GM23338 (cell line): ENCODE measurements at regions not wholly inside any gene's neighbourhood (a gene's known extent, or its start where the extent isn't known, plus 50 kb on each side); places are given as distances from the start of the nearest gene placed in this dataset.

ENCODE experiments used
- ATAC-seq: fragments of 200-7000 bp; cut with Tn5 transposase; 3 replicates; pipeline ENCODE4 v1.9.1; 2020
- DNase-seq: peaks from one replicate; pipeline ENCODE4 v3.0.0-alpha.2; 2015; ENCODE audit warnings: low spot score
- H2AFZ ChIP-seq: fragments of 200-600 bp; sonication (generic); 2 replicates; pipeline ENCODE4 v1.8.0; 2016; ENCODE audit warnings: antibody characterized with exemption, mild to moderate bottlenecking, moderate library complexity
- H3F3A ChIP-seq: fragments of 200-600 bp; sonication (generic); replicated peaks from 2 replicates; pipeline ENCODE4 v1.8.0; 2017; ENCODE audit warnings: antibody characterized with exemption, mixed run types, low read depth
- H3K27ac ChIP-seq: fragments of 200-600 bp; sonication (generic); 2 replicates; pipeline ENCODE4 v1.6.1; 2016; ENCODE audit warnings: low read depth
- H3K27me3 ChIP-seq: fragments of 200-600 bp; sonication (generic); 2 replicates; pipeline ENCODE4 v1.8.0; 2016; ENCODE audit warnings: mild to moderate bottlenecking, mixed run types, moderate library complexity; ENCODE audit not compliant: insufficient read depth
- H3K36me3 ChIP-seq: fragments of 200-600 bp; sonication (generic); 2 replicates; pipeline ENCODE4 v1.8.0; 2016; ENCODE audit warnings: mild to moderate bottlenecking; ENCODE audit not compliant: insufficient read depth
- H3K4me1 ChIP-seq: fragments of 200-600 bp; sonication (generic); 2 replicates; pipeline ENCODE4 v1.8.0; 2016; ENCODE audit warnings: mild to moderate bottlenecking, moderate library complexity; ENCODE audit not compliant: insufficient read depth
- H3K4me2 ChIP-seq: fragments of 200-600 bp; sonication (generic); 2 replicates; pipeline ENCODE4 v1.7.1; 2017; ENCODE audit warnings: mixed run types
- H3K4me3 ChIP-seq: fragments of 200-600 bp; sonication (generic); 2 replicates; pipeline ENCODE4 v1.6.1; 2016; ENCODE audit warnings: mixed run types
- H3K79me2 ChIP-seq: fragments of 200-600 bp; sonication (generic); replicated peaks from 2 replicates; pipeline ENCODE4 v1.8.0; 2017; ENCODE audit warnings: mild to moderate bottlenecking; ENCODE audit not compliant: insufficient read depth
- H3K9me2 ChIP-seq: fragments of 200-600 bp; sonication (generic); 2 replicates; pipeline ENCODE4 v1.8.0; 2017; ENCODE audit not compliant: insufficient read depth
- H4K20me1 ChIP-seq: fragments of 200-600 bp; sonication (generic); replicated peaks from 2 replicates; pipeline ENCODE4 v1.8.0; 2017; ENCODE audit warnings: mild to moderate bottlenecking; ENCODE audit not compliant: insufficient read depth
- H3K27ac Mint-ChIP-seq: 2 replicates; pipeline ENCODE4 v1.8.0; 2020; ENCODE audit warnings: inconsistent platforms, mild to moderate bottlenecking, moderate library complexity, mixed read lengths
- H3K27me3 Mint-ChIP-seq: 3 replicates; pipeline ENCODE4 v1.8.0; 2022; ENCODE audit warnings: low read depth, mild to moderate bottlenecking, moderate library complexity, mixed read lengths, inconsistent platforms; ENCODE audit not compliant: insufficient read depth, poor library complexity
- H3K36me3 Mint-ChIP-seq: 3 replicates; pipeline ENCODE4 v1.8.0; 2021; ENCODE audit warnings: low read depth, mild to moderate bottlenecking, inconsistent platforms, moderate library complexity, mixed read lengths
- H3K4me1 Mint-ChIP-seq: 3 replicates; pipeline ENCODE4 v1.8.0; 2020; ENCODE audit warnings: mild to moderate bottlenecking, inconsistent platforms, mixed read lengths
- H3K4me3 Mint-ChIP-seq: 3 replicates; pipeline ENCODE4 v1.8.0; 2021; ENCODE audit warnings: moderate library complexity, mild to moderate bottlenecking, inconsistent platforms, mixed read lengths
- H3K9me3 Mint-ChIP-seq: 3 replicates; pipeline ENCODE4 v1.8.0; 2020; ENCODE audit warnings: moderate library complexity, mild to moderate bottlenecking, inconsistent platforms, mixed read lengths
- CREB1 ChIP-seq: fragments of 250-450 bp; sonication (Bioruptor Pico); IDR thresholded peaks from 2 replicates; pipeline ENCODE4 v1.5.0; 2020; ENCODE audit warnings: low read depth, mild to moderate bottlenecking, moderate library complexity
- CTCF ChIP-seq, 2 experiments: fragments of 200-600 bp in 1 of 2; sonication (generic) in 1 of 2; conservative IDR thresholded peaks; 2 replicates each; pipeline versions ENCODE4 v1.5.1 to v1.6.1; 2016 to 2017; ENCODE audit warnings: antibody characterized with exemption in 2 of 2, low read depth in 2 of 2, mild to moderate bottlenecking in 2 of 2, moderate library complexity in 1 of 2
- ETS1 ChIP-seq: IDR thresholded peaks from 2 replicates; pipeline ENCODE4 v1.6.1; 2016; ENCODE audit warnings: antibody characterized with exemption
- EZH2 ChIP-seq: fragments of 200-600 bp; sonication (generic); IDR thresholded peaks from one replicate; pipeline ENCODE4 v1.8.0; 2017; ENCODE audit warnings: antibody characterized with exemption, mild to moderate bottlenecking, low read depth; ENCODE audit not compliant: unreplicated experiment
- JUNB ChIP-seq: IDR thresholded peaks from one replicate; pipeline ENCODE4 v1.6.1; 2016; ENCODE audit warnings: antibody characterized with exemption; ENCODE audit not compliant: unreplicated experiment
- NANOG ChIP-seq: IDR thresholded peaks from 2 replicates; pipeline ENCODE4 v1.6.1; 2016; ENCODE audit warnings: antibody characterized with exemption, borderline replicate concordance
- POLR2AphosphoS5 ChIP-seq: IDR thresholded peaks from 2 replicates; pipeline ENCODE4 v1.6.1; 2016; ENCODE audit warnings: antibody characterized with exemption, low read depth
- ZNF331 ChIP-seq: fragments of 250-450 bp; sonication (Bioruptor Pico); IDR thresholded peaks from 2 replicates; pipeline ENCODE4 v1.5.0; 2020; ENCODE audit warnings: low read depth, mild to moderate bottlenecking, moderate library complexity
- ZNF462 ChIP-seq: fragments of 250-450 bp; sonication (Bioruptor Pico); IDR thresholded peaks from 2 replicates; pipeline ENCODE4 v1.5.0; 2020; ENCODE audit warnings: mild to moderate bottlenecking, moderate library complexity

DNA sequence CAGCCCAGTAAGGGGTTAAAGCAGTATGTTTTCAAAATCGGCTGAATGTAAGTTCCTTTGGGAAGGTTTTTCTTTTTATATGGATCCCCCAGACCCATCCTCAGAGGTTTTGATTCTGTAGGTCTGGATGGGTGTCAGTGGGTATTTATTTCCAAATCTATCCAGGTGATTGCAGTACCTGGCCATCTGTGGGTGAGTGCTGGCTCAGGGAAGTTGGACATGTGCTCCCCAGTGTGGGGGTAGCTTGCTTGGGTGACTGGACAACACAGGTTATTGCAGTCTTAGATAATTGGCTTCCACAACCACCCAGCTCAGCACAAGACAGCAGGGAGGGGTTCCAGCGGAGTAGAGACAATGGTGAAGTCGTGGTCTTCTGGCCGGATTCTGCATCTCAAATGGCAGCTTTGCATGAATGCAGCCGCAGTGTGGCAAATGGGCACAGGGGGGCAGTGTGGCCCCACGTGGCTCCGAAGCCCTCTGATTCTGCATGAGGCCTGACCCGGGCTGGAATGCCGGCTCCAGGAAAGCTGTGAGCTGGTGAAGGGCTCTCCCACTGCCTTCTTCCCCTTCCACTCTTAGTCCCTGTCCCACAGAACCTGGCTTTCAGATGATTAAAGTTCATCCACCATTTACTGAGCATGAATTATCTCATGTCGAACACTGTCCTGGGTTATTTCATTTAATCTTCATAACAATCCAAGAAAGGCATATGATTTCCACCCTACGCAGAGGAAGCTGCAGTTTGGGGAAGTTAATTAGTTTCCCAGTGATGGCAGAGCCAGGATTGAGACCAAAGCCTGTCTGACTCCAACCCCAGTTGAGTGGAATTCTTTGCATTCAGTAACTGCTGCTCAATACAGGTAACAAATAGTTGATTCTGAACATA lies 64.5 kb upstream of the SYPL1 start:
- no peaks in the 10 kb centered on the region for H3K27me3 ChIP-seq
- H3K4me1 ChIP-seq = peaks cover 12% of the 10 kb centered on the region
- no peak overlapping the region for H3K27ac ChIP-seq
- 0 out of 2 replicates have a peak, but pooled peaks cover 3% of the 10 kb centered on the region for H3K9me2 ChIP-seq
- H3K36me3 ChIP-seq = no peaks in the 10 kb centered on the region
- no peak overlapping the region for H3K27ac Mint-ChIP-seq
- no peak overlapping the region; the same call in 1 of the 2 replicates for H3K4me3 ChIP-seq
- H3K9me3 Mint-ChIP-seq = no peaks in the 10 kb centered on the region
- H3K79me2 ChIP-seq = no peaks in the 10 kb centered on the region
- peak; percentile 94 for DNase-seq
- H3K27me3 Mint-ChIP-seq = peaks cover 9% of the 10 kb centered on the region
- H3K4me3 Mint-ChIP-seq = peak overlapping the region; percentile 46; the same call in 2 of the 3 replicates
- peak overlapping the region; percentile 70 for H2AFZ ChIP-seq
- H3K36me3 Mint-ChIP-seq = no peaks in the 10 kb centered on the region
- no peaks in the 10 kb centered on the region for H3F3A ChIP-seq
- TF ChIP-seq CREB1 (peak; percentile 32; the same call in 1 of the 2 replicates), JUNB (no peak), CTCF (conservative IDR thresholded peaks at IDR 0.05; ENCODE audit: low read depth in 2 of 2) (peak; percentile 91 to 100)
- peak; percentile 97 for ATAC-seq
- H3K4me2 ChIP-seq = peak overlapping the region; percentile 63
- no peaks in the 10 kb centered on the region for H4K20me1 ChIP-seq
- H3K4me1 Mint-ChIP-seq = peaks cover 19% of the 10 kb centered on the region

DNA sequence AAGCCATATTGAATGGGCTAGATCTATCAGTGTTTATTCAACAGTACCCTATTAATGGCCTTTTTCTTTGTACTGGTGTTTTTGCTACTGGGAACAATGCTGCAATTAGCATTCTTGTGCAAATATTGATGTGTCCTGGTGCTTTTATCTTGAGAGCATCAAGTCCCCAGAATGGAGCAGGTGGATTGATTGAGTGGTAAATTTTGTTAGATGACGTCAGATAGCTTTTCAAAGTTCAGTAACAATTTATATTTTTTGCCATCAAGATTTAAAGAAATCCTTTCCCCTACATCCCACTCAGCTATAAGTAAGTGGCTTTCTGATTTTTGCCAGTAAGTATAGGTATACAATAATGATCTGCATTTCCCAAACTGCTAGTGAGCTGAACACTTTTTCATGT lies 63.4 kb upstream of the SYPL1 start:
- DNase-seq = no peak
- Mint-ChIP-seq H3K9me3 (no peaks in the 10 kb centered on the region), H3K36me3 (no peaks in the 10 kb centered on the region), H3K4me1 (peaks cover 19% of the 10 kb centered on the region), H3K27ac (no peak overlapping the region), H3K27me3 (peaks cover 9% of the 10 kb centered on the region), H3K4me3 (no peak overlapping the region)
- Histone ChIP-seq H3K4me2 (no peak overlapping the region), H4K20me1 (no peaks in the 10 kb centered on the region), H3K27me3 (no peaks in the 10 kb centered on the region), H3K36me3 (no peaks in the 10 kb centered on the region), H2AFZ (no peak overlapping the region), H3K4me3 (no peak overlapping the region), H3K9me2 (0 out of 2 replicates have a peak, but pooled peaks cover 2% of the 10 kb centered on the region), H3K27ac (no peak overlapping the region), H3K4me1 (peaks cover 12% of the 10 kb centered on the region), H3K79me2 (no peaks in the 10 kb centered on the region), H3F3A (no peaks in the 10 kb centered on the region)
- ATAC-seq = no peak
- TF ChIP-seq ZNF462 (no peak), NANOG (no peak), POLR2AphosphoS5 (no peak), EZH2 (no peak), ZNF331 (CRISPR knock-in tag) (no peak), CTCF (conservative IDR thresholded peaks at IDR 0.05; ENCODE audit: low read depth in 2 of 2) (no peak), ETS1 (no peak), JUNB (no peak)
